KMS-11 (cell line): ENCODE measurements at regions not wholly inside any gene's neighbourhood (a gene's known extent, or its start where the extent isn't known, plus 50 kb on each side); places are given as distances from the start of the nearest gene placed in this dataset.

Source experiments
- H2AFZ ChIP-seq: fragments of 200-600 bp; sonication (generic); 2 replicates; pipeline ENCODE4 v1.6.1; 2016; ENCODE audit warnings: antibody characterized with exemption, mixed run types, low read depth
- H3K27ac ChIP-seq: fragments of 200-600 bp; sonication (generic); 2 replicates; pipeline ENCODE4 v1.6.1; 2016; ENCODE audit warnings: mild to moderate bottlenecking, mixed run types
- H3K27me3 ChIP-seq: fragments of 200-600 bp; sonication (generic); 2 replicates; pipeline ENCODE4 v1.6.1; 2017; ENCODE audit warnings: mild to moderate bottlenecking, low read depth, mixed run types, moderate library complexity; ENCODE audit not compliant: insufficient read depth
- H3K36me3 ChIP-seq: fragments of 200-600 bp; sonication (generic); 2 replicates; pipeline ENCODE4 v1.6.1; 2017; ENCODE audit warnings: mild to moderate bottlenecking, mixed run types; ENCODE audit not compliant: insufficient read depth
- H3K4me1 ChIP-seq: fragments of 200-600 bp; sonication (generic); 2 replicates; pipeline ENCODE4 v1.6.1; 2016; ENCODE audit warnings: mild to moderate bottlenecking, low read depth, mixed run types; ENCODE audit not compliant: poor library complexity, severe bottlenecking
- H3K4me2 ChIP-seq: fragments of 200-600 bp; sonication (generic); 2 replicates; pipeline ENCODE4 v1.7.0; 2016; ENCODE audit warnings: mild to moderate bottlenecking, mixed run types
- H3K4me3 ChIP-seq: fragments of 200-600 bp; sonication (generic); IDR thresholded peaks from 2 replicates; pipeline ENCODE4 v1.6.1; 2017; ENCODE audit warnings: low read depth, low read length, mixed read lengths; ENCODE audit not compliant: insufficient read depth
- H3K79me2 ChIP-seq: fragments of 200-600 bp; sonication (generic); 2 replicates; pipeline ENCODE4 v1.6.1; 2016; ENCODE audit warnings: low read depth, mixed run types; ENCODE audit not compliant: insufficient read depth
- H3K9ac ChIP-seq: fragments of 200-600 bp; sonication (generic); 2 replicates; pipeline ENCODE4 v1.6.1; 2016; ENCODE audit warnings: mild to moderate bottlenecking, mixed run types
- H4K20me1 ChIP-seq: fragments of 200-600 bp; sonication (generic); 2 replicates; pipeline ENCODE4 v1.6.1; 2016; ENCODE audit warnings: mild to moderate bottlenecking, mixed run types; ENCODE audit not compliant: insufficient read depth
- CTCF ChIP-seq: fragments of 200-600 bp; sonication (generic); conservative IDR thresholded peaks from 2 replicates; pipeline ENCODE4 v1.6.1; 2017; ENCODE audit warnings: low read depth, mild to moderate bottlenecking, antibody characterized with exemption, low read length, moderate library complexity, mixed read lengths

DNA sequence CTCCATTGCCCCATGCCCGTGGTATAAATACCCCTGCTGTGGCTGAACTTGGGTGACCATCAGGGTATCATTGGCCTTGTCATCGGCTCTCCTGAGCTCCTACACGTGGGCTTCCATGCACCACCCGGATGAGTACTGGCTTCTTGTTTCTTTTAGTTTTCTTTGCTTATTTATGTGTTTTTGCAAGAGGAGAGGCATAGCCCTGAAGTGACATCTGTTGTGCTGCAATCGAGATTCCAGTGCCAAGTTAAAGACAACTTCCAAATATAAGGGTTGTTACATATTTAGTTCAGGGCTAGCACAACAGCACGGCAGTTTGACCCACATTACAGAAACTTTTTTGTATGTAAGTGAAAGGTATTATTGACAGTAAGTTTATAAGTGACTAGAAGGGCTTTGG is 1087.1 kb downstream of the TBC1D22A start:
- Histone ChIP-seq H4K20me1 (no peaks in the 10 kb centered on the region), H3K4me2 (no peak overlapping the region), H3K27me3 (no peaks in the 10 kb centered on the region), H3K9ac (no peak overlapping the region), H2AFZ (no peak overlapping the region), H3K36me3 (no peaks in the 10 kb centered on the region), H3K4me3 (no peak overlapping the region), H3K79me2 (no peaks in the 10 kb centered on the region), H3K4me1 (no peaks in the 10 kb centered on the region), H3K27ac (no peak overlapping the region)
- no peak for TF ChIP-seq CTCF

GRCh38 chr22:47848184-47848920 is 1085.9 kb downstream of the TBC1D22A start:
- Histone ChIP-seq H2AFZ (no peak overlapping the region), H3K27ac (no peak overlapping the region), H3K27me3 (no peaks in the 10 kb centered on the region), H3K79me2 (no peaks in the 10 kb centered on the region), H3K36me3 (no peaks in the 10 kb centered on the region), H4K20me1 (no peaks in the 10 kb centered on the region), H3K4me3 (no peak overlapping the region), H3K4me2 (no peak overlapping the region), H3K4me1 (no peaks in the 10 kb centered on the region), H3K9ac (no peak overlapping the region)
- no peak for TF ChIP-seq CTCF

- Histone ChIP-seq H3K4me2 (no peak overlapping the region), H4K20me1 (no peaks in the 10 kb centered on the region)
Measured at GRCh38 chr22:47847131-47847890, 1084.9 kb downstream of the TBC1D22A start.

DNA sequence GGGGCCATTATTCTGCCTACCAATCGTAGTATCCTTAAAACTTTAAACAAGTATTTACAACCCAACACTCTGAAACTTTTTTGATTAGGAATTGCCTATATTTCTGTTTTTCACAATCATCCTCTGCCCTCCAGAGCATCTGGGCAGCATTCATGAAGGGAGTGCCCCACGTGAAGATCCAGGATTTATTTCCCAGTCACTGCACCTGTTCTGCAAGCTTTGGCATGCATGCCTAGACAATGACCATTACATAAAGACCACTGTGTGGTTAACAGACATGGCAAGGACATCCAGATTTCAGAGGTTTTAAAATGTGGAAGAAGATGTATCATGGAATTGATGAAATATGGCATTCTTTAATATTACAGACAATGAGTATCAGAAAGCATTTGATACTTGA is 1083.8 kb downstream of the TBC1D22A start:
- no peak overlapping the region for H3K4me2 ChIP-seq
- no peak overlapping the region for H3K4me3 ChIP-seq
- H3K4me1 ChIP-seq = no peaks in the 10 kb centered on the region
- TF ChIP-seq CTCF = no peak
- H3K27ac ChIP-seq = no peak overlapping the region
- no peaks in the 10 kb centered on the region for H3K79me2 ChIP-seq
- H3K36me3 ChIP-seq = no peaks in the 10 kb centered on the region
- no peak overlapping the region for H2AFZ ChIP-seq
- no peaks in the 10 kb centered on the region for H4K20me1 ChIP-seq
- no peak overlapping the region for H3K9ac ChIP-seq
- H3K27me3 ChIP-seq = no peaks in the 10 kb centered on the region

More at GRCh38 chr22:47847131-47847890, 1084.9 kb downstream of the TBC1D22A start:
- H3K27me3 ChIP-seq = no peaks in the 10 kb centered on the region
- no peaks in the 10 kb centered on the region for H3K4me1 ChIP-seq
- no peaks in the 10 kb centered on the region for H3K36me3 ChIP-seq
- H3K4me3 ChIP-seq = no peak overlapping the region
- no peak overlapping the region for H3K9ac ChIP-seq
- no peak overlapping the region for H2AFZ ChIP-seq
- TF ChIP-seq CTCF = no peak
- H3K79me2 ChIP-seq = no peaks in the 10 kb centered on the region
- H3K27ac ChIP-seq = no peak overlapping the region
